Gastroesophageal sphincter (tissue), 4 donors: ENCODE measurements at regions not wholly inside any gene's neighbourhood (a gene's known extent, or its start where the extent isn't known, plus 50 kb on each side); places are given as distances from the start of the nearest gene placed in this dataset.

Experiments
- ATAC-seq: fragments of 150-250 bp; one replicate; pipeline ENCODE4 v1.9.1; 2016; ENCODE audit warnings: mild to moderate bottlenecking, moderate library complexity
- H3K27ac ChIP-seq, 4 donors: fragments of 200-600 bp; sonication (generic) in 3 of 4; 1 replicate in 3 of 4; 2 replicates in 1 of 4; pipeline ENCODE4 v1.5.1; 2016 to 2019
- H3K27me3 ChIP-seq: fragments of 200-600 bp; sonication (generic); one replicate; pipeline ENCODE4 v1.5.1; 2019
- H3K36me3 ChIP-seq, 2 donors: fragments of 200-600 bp; sonication (generic); one replicate each; pipeline ENCODE4 v1.5.1; 2019; ENCODE audit warnings: control low read depth in 1 of 2
- H3K4me1 ChIP-seq, 3 donors: fragments of 200-600 bp; sonication (generic); 1 replicate in 2 of 3; 2 replicates in 1 of 3; pipeline ENCODE4 v1.5.1; 2016 to 2019; ENCODE audit warnings: control low read depth in 2 of 3
- H3K4me3 ChIP-seq, 2 donors: fragments of 200-600 bp; sonication (generic); one replicate each; pipeline ENCODE4 v1.5.1; 2019; ENCODE audit warnings: mild to moderate bottlenecking in 1 of 2, moderate library complexity in 1 of 2
- H3K9me3 ChIP-seq, 3 donors: fragments of 200-600 bp; sonication (generic); one replicate each; pipeline ENCODE4 v1.5.1; 2017 to 2019; ENCODE audit warnings: control low read depth in 2 of 3
- EP300 ChIP-seq: sonication (generic); formaldehyde crosslinking; IDR thresholded peaks from one replicate; pipeline ENCODE4 v1.6.1; 2017; ENCODE audit warnings: antibody characterized with exemption, mild to moderate bottlenecking
- POLR2A ChIP-seq, 2 donors: fragments of 450-650 bp; IDR thresholded peaks; one replicate each; pipeline ENCODE4 v1.6.1; 2017; ENCODE audit warnings: antibody characterized with exemption in 2 of 2, mild to moderate bottlenecking in 2 of 2, moderate library complexity in 1 of 2
- POLR2AphosphoS5 ChIP-seq: sonication (generic); formaldehyde crosslinking; IDR thresholded peaks from one replicate; pipeline ENCODE4 v1.6.1; 2017; ENCODE audit warnings: antibody characterized with exemption
- WGBS, 2 donors: methylation state at CpG; one replicate each; pipeline ENCODE4 v1.1.5; 2018; ENCODE audit warnings: low coverage in 1 of 2; 5-methylcytosine and 5-hydroxymethylcytosine counted together
- TF ChIP-seq, protein P1 (sequence below), 4 experiments: fragments of 200-600 bp in 2 of 4; fragments of 450-650 bp in 2 of 4; sonication (generic) in 1 of 4; IDR thresholded peaks; one replicate each; pipeline ENCODE4 v1.5.1; 2017 to 2019; ENCODE audit warnings: antibody characterized with exemption in 4 of 4, mild to moderate bottlenecking in 2 of 4, moderate library complexity in 2 of 4

DNA sequence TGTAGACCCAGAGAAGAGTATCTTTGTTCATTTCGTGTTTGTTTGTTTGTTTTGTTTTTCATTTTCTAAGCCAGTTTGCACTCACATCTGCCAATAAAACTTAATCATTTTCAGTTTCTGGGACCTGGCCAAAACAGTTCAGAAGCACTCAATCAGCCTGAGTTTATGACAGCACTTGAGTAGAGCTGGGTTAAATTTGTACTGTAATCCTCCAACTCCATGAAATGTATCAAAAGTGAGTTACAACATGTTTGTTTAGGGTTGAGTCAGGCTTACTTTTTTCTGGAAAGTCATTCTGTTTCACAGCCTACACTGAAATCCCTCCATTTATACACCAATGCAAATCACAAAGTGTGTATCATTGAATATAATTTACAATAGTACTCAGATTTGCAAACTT is 91.9 kb downstream of the ZWINT start:
- TF ChIP-seq POLR2AphosphoS5, result no peak
- Histone ChIP-seq H3K9me3 (no peaks in the 10 kb centered on the region), H3K4me3 (no peak overlapping the region), H3K27me3 (no peaks in the 10 kb centered on the region), H3K36me3 (no peaks in the 10 kb centered on the region), H3K27ac (no peak overlapping the region), H3K4me1 (no peaks in the 10 kb centered on the region)
- no peak for ATAC-seq
- 50 to 64% methylated on average over 1 of the region's 1 CpG for WGBS, 2 donors

DNA sequence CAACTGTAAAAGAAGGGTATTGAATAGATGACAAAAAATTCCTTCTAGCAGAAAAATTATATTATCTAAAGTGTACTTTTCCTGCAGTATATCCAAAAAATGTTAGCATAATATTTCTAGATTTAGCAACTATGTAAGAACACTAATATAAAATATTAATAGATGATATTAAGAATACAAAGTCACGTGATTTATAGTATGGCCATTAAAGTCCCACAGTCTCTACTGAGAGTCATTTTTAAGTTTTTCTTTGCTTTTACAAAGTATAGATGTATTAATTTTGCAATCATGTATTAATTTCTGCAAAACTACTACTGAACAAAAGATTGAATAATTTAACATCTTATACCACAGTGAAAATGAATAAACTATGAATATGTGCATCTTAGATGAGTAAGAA is 94.9 kb downstream of the ZWINT start:
- H3K27me3 ChIP-seq, result no peaks in the 10 kb centered on the region
- H3K36me3 ChIP-seq, result no peaks in the 10 kb centered on the region
- H3K4me3 ChIP-seq, result no peak overlapping the region
- 88 to 90% methylated on average over 1 of the region's 1 CpG for WGBS, 2 donors
- TF ChIP-seq, protein P1, sequence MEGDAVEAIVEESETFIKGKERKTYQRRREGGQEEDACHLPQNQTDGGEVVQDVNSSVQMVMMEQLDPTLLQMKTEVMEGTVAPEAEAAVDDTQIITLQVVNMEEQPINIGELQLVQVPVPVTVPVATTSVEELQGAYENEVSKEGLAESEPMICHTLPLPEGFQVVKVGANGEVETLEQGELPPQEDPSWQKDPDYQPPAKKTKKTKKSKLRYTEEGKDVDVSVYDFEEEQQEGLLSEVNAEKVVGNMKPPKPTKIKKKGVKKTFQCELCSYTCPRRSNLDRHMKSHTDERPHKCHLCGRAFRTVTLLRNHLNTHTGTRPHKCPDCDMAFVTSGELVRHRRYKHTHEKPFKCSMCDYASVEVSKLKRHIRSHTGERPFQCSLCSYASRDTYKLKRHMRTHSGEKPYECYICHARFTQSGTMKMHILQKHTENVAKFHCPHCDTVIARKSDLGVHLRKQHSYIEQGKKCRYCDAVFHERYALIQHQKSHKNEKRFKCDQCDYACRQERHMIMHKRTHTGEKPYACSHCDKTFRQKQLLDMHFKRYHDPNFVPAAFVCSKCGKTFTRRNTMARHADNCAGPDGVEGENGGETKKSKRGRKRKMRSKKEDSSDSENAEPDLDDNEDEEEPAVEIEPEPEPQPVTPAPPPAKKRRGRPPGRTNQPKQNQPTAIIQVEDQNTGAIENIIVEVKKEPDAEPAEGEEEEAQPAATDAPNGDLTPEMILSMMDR (IDR thresholded peaks at IDR 0.05), result no peak
- TF ChIP-seq POLR2AphosphoS5, result no peak
- no peak for TF ChIP-seq EP300
- no peak for TF ChIP-seq POLR2A (IDR thresholded peaks at IDR 0.05)
- H3K27ac ChIP-seq, result no peak overlapping the region
- H3K4me1 ChIP-seq, result no peaks in the 10 kb centered on the region
- no peak for ATAC-seq
- no peaks in the 10 kb centered on the region for H3K9me3 ChIP-seq

DNA sequence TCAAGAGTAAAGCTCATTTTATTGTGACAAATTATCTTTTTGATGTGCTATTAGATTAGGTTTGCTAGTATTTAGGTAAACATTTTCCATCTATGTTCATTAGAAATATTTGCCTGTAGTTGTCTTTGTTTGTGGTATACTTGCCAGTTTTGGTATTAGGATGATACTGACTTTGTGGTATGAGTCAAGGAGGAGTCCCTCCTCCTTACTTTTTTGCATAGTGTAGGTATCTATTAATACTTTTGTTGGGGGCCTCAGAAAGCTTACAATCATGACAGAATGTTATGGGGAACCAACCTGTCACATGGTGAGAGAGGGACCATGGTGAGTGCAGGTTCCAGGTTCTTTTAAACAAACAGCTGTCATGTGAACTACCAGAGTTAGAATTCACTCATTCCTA is 102.1 kb downstream of the ZWINT start:
- no peak overlapping the region for H3K4me3 ChIP-seq
- no peaks in the 10 kb centered on the region for H3K36me3 ChIP-seq
- no peaks in the 10 kb centered on the region for H3K27me3 ChIP-seq
- ATAC-seq, result no peak
- TF ChIP-seq POLR2AphosphoS5 (no peak), POLR2A (IDR thresholded peaks at IDR 0.05) (no peak), EP300 (no peak)
- TF ChIP-seq, protein P1 (IDR thresholded peaks at IDR 0.05), result no peak
- no peak overlapping the region for H3K27ac ChIP-seq
- H3K4me1 ChIP-seq, result no peaks in the 10 kb centered on the region
- no peaks in the 10 kb centered on the region for H3K9me3 ChIP-seq

DNA sequence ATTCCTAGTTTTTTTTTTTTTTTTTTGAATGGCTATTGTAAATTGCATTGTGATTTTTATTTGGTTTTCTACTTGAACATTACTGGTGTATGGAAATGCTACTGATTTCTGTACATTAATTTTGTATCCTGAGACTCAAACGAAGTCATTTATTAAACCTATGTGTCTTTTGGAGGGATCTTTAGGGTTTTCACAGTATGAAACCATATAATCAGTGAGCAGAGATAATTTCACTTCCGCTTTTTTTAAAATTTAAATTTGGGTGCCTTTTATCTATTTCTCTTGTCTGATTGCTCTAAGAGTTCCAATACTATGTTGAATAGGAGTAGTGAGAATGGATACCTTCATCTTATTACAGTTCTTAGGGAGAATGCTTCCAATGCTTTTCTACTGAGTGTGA is 102.7 kb downstream of the ZWINT start:
- Histone ChIP-seq H3K9me3 (no peaks in the 10 kb centered on the region), H3K27me3 (no peaks in the 10 kb centered on the region), H3K36me3 (no peaks in the 10 kb centered on the region), H3K4me1 (no peaks in the 10 kb centered on the region), H3K27ac (no peak overlapping the region), H3K4me3 (no peak overlapping the region)
- 62 to 70% methylated on average over 2 of the region's 2 CpGs for WGBS, 2 donors
- no peak for ATAC-seq
- TF ChIP-seq, protein P1 (IDR thresholded peaks at IDR 0.05), result no peak
- no peak for TF ChIP-seq POLR2A (IDR thresholded peaks at IDR 0.05)
- TF ChIP-seq EP300, result no peak
- TF ChIP-seq POLR2AphosphoS5, result no peak

DNA sequence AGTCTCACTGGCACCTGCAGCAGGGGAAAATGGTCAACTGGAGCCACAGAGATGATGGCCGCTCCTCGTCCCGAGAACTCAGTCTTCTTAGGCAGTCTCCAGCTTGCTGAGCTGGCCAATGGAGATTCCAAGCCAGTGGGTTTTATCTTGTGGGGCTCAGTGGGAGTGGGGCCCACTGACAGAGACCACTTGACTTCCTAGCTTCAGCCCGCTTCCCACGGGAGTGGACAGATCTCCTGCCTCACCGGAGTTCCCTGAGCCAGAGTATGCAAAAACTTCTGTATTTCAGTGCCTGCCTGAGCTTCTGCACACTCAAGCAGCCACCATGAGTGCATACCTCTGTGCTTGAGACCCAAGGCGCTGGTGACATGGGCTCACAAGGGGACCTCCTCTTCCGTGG is 105.8 kb downstream of the ZWINT start:
- no peak overlapping the region for H3K4me3 ChIP-seq
- H3K27me3 ChIP-seq, result no peaks in the 10 kb centered on the region
- ATAC-seq, result no peak
- WGBS, 2 donors, result 100% methylated on average over 1 of the region's 8 CpGs; no CpG with 5 or more reads in 1 of the 2 donors
- no peaks in the 10 kb centered on the region for H3K9me3 ChIP-seq
- TF ChIP-seq EP300 (no peak), POLR2A (IDR thresholded peaks at IDR 0.05) (no peak), POLR2AphosphoS5 (no peak)
- TF ChIP-seq, protein P1 (IDR thresholded peaks at IDR 0.05), result no peak
- H3K36me3 ChIP-seq, result no peaks in the 10 kb centered on the region
- no peaks in the 10 kb centered on the region for H3K4me1 ChIP-seq
- H3K27ac ChIP-seq, result no peak overlapping the region

DNA sequence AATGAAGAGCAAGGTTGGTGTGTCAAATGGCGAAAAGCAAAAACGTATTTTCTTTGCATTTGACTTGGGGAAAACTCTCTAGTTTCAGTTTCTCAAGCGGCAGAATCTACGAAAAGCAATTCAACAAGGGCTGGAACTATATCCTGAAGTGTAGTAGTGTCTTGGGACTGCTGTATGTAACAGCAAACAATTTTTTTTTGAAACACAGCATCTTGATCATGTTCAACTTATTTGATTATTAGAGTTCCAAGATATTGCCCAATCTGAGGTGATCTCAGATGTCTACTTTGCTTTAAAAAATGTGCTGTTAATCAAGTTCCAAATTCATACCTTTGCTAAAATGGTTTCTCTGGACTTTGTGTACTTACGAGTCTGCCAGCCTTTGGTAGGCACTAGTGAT is 120.6 kb downstream of the ZWINT start:
- H3K9me3 ChIP-seq, result no peaks in the 10 kb centered on the region
- no peak overlapping the region for H3K4me3 ChIP-seq
- WGBS, 2 donors, result 77 to 83% methylated on average over 5 of the region's 5 CpGs
- H3K4me1 ChIP-seq, result no peaks in the 10 kb centered on the region
- ATAC-seq, result no peak
- no peak overlapping the region for H3K27ac ChIP-seq
- H3K36me3 ChIP-seq, result no peaks in the 10 kb centered on the region
- no peaks in the 10 kb centered on the region for H3K27me3 ChIP-seq
- TF ChIP-seq POLR2A (IDR thresholded peaks at IDR 0.05) (no peak), EP300 (no peak)
- TF ChIP-seq, protein P1 (IDR thresholded peaks at IDR 0.05), result no peak
